ENCODE measurements at regions not wholly inside any gene's neighbourhood (a gene's known extent, or its start where the extent isn't known, plus 50 kb on each side); places are given as distances from the start of the nearest gene placed in this dataset.
A peak's percentile ranks its signal among the peaks of the same experiment; 100 is the strongest.

- TF ChIP-seq ZNF740 (CRISPR knock-in tag; IDR thresholded peaks at IDR 0.05) (no peak), ZNF740 (tag; IDR thresholded peaks at IDR 0.05) (peak in 1 of 2 experiments; percentile 74; a peak in 1 of 4 replicates), PTRF (tag; IDR thresholded peaks at IDR 0.05) (peak; percentile 60; the same call in 1 of the 2 replicates), PYGO2 (tag; IDR thresholded peaks at IDR 0.05) (0 out of 2 replicates have a peak, but pooled peaks have one; percentile 61), SUPT5H (IDR thresholded peaks at IDR 0.05) (no peak), ZNF830 (CRISPR knock-in tag; IDR thresholded peaks at IDR 0.05) (no peak), TAF1 (IDR thresholded peaks at IDR 0.05; ENCODE audit: control insufficient read depth, extremely low read depth, insufficient read depth, low read length, severe bottlenecking) (no peak), ZNF318 (IDR thresholded peaks at IDR 0.05; ENCODE audit: borderline replicate concordance in 1 of 2, low read depth in 1 of 2) (no peak), NFE2L1 (tag; IDR thresholded peaks at IDR 0.05; ENCODE audit: borderline replicate concordance, low read depth) (0 out of 2 replicates have a peak, but pooled peaks have one; percentile 16), ZNF311 (CRISPR knock-in tag; IDR thresholded peaks at IDR 0.05) (peak; percentile 79; the same call in 1 of the 2 replicates), ZNF133 (CRISPR knock-in tag; IDR thresholded peaks at IDR 0.05) (no peak), USF2 (CRISPR knock-in tag; IDR thresholded peaks at IDR 0.05) (no peak)
Measured at GRCh38 chr2:187009483-187010239, 160.7 kb upstream of the ZSWIM2 start (continued).

All from K562 (cell line).